ENCODE measurements at regions not wholly inside any gene's neighbourhood (a gene's known extent, or its start where the extent isn't known, plus 50 kb on each side); places are given as distances from the start of the nearest gene placed in this dataset.

- intact Hi-C loops (cut with DNase I; ENCODE audit: low total_unique reads) = no loop called here
- TF ChIP-seq CTCF (IDR thresholded peaks at IDR 0.05) (no peak), POLR2A (IDR thresholded peaks at IDR 0.05) (no peak)
- no peak overlapping the region for H3K4me3 ChIP-seq (ENCODE audit: low read depth, poor library complexity, severe bottlenecking)
- DNase-seq (ENCODE audit: low spot score in 2 of 2) = peak in 1 of 2 donors; percentile 2
- WGBS, 2 donors = 81 to 90% methylated on average over 8 of the region's 8 CpGs
These were observed 162.9 kb upstream of the B3GAT1 start for GRCh38 chr11:134574947-134575346.

GRCh38 chr11:134574425-134574824 is 162.4 kb upstream of the B3GAT1 start:
- DNase-seq (ENCODE audit: low spot score in 2 of 2) = no peak
- WGBS, 2 donors = 86 to 97% methylated on average over 7 of the region's 7 CpGs
- H3K4me3 ChIP-seq (ENCODE audit: low read depth, poor library complexity, severe bottlenecking) = no peak overlapping the region
- no peak for TF ChIP-seq CTCF (IDR thresholded peaks at IDR 0.05)
- TF ChIP-seq POLR2A (IDR thresholded peaks at IDR 0.05) = no peak
- intact Hi-C loops (cut with DNase I; ENCODE audit: low total_unique reads) = no loop called here

- no peak overlapping the region for H3K4me3 ChIP-seq (ENCODE audit: low read depth, poor library complexity, severe bottlenecking)
- intact Hi-C loops (cut with DNase I; ENCODE audit: low total_unique reads) = no loop called here
- no peak for DNase-seq (ENCODE audit: low spot score in 2 of 2)
- 63 to 69% methylated on average over 10 of the region's 10 CpGs for WGBS, 2 donors
- TF ChIP-seq CTCF (IDR thresholded peaks at IDR 0.05) = no peak
- no peak for TF ChIP-seq POLR2A (IDR thresholded peaks at IDR 0.05)
These were observed 161.8 kb upstream of the B3GAT1 start for GRCh38 chr11:134573857-134574256.

GRCh38 chr11:134572741-134573675 is 161.0 kb upstream of the B3GAT1 start:
- no peak for DNase-seq (ENCODE audit: low spot score in 2 of 2)
- 69 to 76% methylated on average over 22 of the region's 22 CpGs for WGBS, 2 donors
- H3K4me3 ChIP-seq (ENCODE audit: low read depth, poor library complexity, severe bottlenecking) = no peak overlapping the region

GRCh38 chr11:134571301-134571700 is 159.3 kb upstream of the B3GAT1 start:
- TF ChIP-seq POLR2A (IDR thresholded peaks at IDR 0.05) (no peak), CTCF (IDR thresholded peaks at IDR 0.05) (no peak)
- DNase-seq (ENCODE audit: low spot score in 2 of 2) = no peak
- intact Hi-C loops (cut with DNase I; ENCODE audit: low total_unique reads) = no loop called here
- 72 to 76% methylated on average over 3 of the region's 3 CpGs for WGBS, 2 donors
- no peak overlapping the region for H3K4me3 ChIP-seq (ENCODE audit: low read depth, poor library complexity, severe bottlenecking)

More at GRCh38 chr11:134572741-134573675, 161.0 kb upstream of the B3GAT1 start:
- intact Hi-C loops (cut with DNase I; ENCODE audit: low total_unique reads) = no loop called here
- TF ChIP-seq CTCF (IDR thresholded peaks at IDR 0.05) = no peak
- no peak for TF ChIP-seq POLR2A (IDR thresholded peaks at IDR 0.05)

Data from lower leg skin (tissue), 4 donors.